Right lobe of liver (tissue), 6 donors: ENCODE measurements at regions not wholly inside any gene's neighbourhood (a gene's known extent, or its start where the extent isn't known, plus 50 kb on each side); places are given as distances from the start of the nearest gene placed in this dataset.
A peak's percentile ranks its signal among the peaks of the same experiment; 100 is the strongest.

Source experiments
- ATAC-seq, 4 donors: fragments of 200-7000 bp; cut with Tn5 transposase; one replicate each; pipeline ENCODE4 v1.9.1; 2020; ENCODE audit warnings: mild to moderate bottlenecking in 4 of 4, moderate library complexity in 4 of 4
- DNase-seq, 3 donors: peaks; one replicate each; pipeline ENCODE4 v3.0.0-alpha.2; 2020
- H3K27ac ChIP-seq, 3 donors: fragments of 200-600 bp; one replicate each; pipeline ENCODE4 v1.8.0; 2022
- H3K27me3 ChIP-seq, 2 donors: fragments of 200-600 bp; one replicate each; pipeline ENCODE4 v1.8.0; 2022
- H3K36me3 ChIP-seq, 4 donors: fragments of 200-600 bp; sonication (generic) in 1 of 4; one replicate each; pipeline versions ENCODE4 v1.5.1 to v1.8.0; 2017 to 2022; ENCODE audit warnings: control low read depth in 1 of 4
- H3K4me1 ChIP-seq, 4 donors: fragments of 200-600 bp; sonication (generic) in 1 of 4; one replicate each; pipeline versions ENCODE4 v1.5.1 to v1.8.0; 2017 to 2022; ENCODE audit warnings: control low read depth in 1 of 4
- H3K4me3 ChIP-seq, 3 donors: fragments of 200-600 bp; one replicate each; pipeline ENCODE4 v1.8.0; 2022
- H3K9me3 ChIP-seq, 4 donors: fragments of 200-600 bp; sonication (generic) in 1 of 4; one replicate each; pipeline versions ENCODE4 v1.5.1 to v1.8.0; 2017 to 2022; ENCODE audit warnings: control low read depth in 1 of 4
- POLR2A ChIP-seq: fragments of 450-650 bp; IDR thresholded peaks from one replicate; pipeline ENCODE4 v1.6.1; 2017; ENCODE audit warnings: antibody characterized with exemption, mild to moderate bottlenecking
- WGBS: methylation state at CpG from one replicate; pipeline ENCODE4 v1.1.6; 2018; ENCODE audit warnings: low coverage, low lambda C conversion rate; ENCODE audit not compliant: insufficient coverage; ENCODE audit errors: missing lambda C conversion rate; 5-methylcytosine and 5-hydroxymethylcytosine counted together
- intact Hi-C, 2 donors: fragments of 100-400 bp; cut with DNase I; formaldehyde crosslinking; loops; one replicate each; pipeline versions ENCODE4 v1.11.2 to v1.14.1; 2022
- TF ChIP-seq, protein P1 (sequence below), 4 donors: fragments of 200-600 bp in 3 of 4; fragments of 450-650 bp in 1 of 4; IDR thresholded peaks; one replicate each; pipeline versions ENCODE4 v1.5.1 to v1.8.0; 2016 to 2022; ENCODE audit warnings: antibody characterized with exemption in 4 of 4, mild to moderate bottlenecking in 2 of 4
- donor health status: DM: no; HTN: yes; CAD: no.
- donor health status: DM: no; HTN: no; CAD: no.
- donor health status: DM: no; HTN: no; CAD: no.
- donor health status: DM: no; HTN: yes; CAD: no.
- donor health status: DM: no; HTN: yes; CAD: no.

DNA sequence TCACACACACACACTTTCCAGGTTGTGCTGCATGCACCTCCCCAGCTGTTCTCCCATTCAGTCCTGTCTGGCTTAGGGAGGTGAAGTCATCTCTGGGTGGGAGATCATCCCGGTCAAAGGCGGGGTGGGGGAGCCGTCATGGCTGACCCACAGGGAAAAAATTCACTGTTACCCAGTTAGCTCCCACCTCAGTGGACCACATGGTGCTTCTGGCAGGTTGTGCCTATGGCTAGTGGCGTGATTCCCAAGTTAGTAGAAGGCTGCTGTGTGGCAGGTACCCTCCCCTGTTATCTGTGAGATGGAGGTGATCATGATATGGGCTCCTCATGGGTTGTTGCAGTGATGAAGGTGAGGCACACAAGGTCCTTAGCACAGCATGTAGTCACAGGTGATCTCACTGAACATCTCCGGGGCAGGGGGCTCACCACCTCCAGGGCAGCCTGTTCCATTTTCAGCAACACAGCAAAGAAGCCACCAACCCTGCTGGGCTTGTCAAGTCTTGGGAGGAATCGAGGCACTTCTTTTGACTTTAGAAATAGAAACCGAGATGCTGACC, 154.9 kb upstream of the CCND2 start:
- H3K36me3 ChIP-seq = no peaks in the 10 kb centered on the region
- TF ChIP-seq, protein P1, sequence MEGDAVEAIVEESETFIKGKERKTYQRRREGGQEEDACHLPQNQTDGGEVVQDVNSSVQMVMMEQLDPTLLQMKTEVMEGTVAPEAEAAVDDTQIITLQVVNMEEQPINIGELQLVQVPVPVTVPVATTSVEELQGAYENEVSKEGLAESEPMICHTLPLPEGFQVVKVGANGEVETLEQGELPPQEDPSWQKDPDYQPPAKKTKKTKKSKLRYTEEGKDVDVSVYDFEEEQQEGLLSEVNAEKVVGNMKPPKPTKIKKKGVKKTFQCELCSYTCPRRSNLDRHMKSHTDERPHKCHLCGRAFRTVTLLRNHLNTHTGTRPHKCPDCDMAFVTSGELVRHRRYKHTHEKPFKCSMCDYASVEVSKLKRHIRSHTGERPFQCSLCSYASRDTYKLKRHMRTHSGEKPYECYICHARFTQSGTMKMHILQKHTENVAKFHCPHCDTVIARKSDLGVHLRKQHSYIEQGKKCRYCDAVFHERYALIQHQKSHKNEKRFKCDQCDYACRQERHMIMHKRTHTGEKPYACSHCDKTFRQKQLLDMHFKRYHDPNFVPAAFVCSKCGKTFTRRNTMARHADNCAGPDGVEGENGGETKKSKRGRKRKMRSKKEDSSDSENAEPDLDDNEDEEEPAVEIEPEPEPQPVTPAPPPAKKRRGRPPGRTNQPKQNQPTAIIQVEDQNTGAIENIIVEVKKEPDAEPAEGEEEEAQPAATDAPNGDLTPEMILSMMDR (IDR thresholded peaks at IDR 0.05) = no peak
- TF ChIP-seq POLR2A = no peak
- H3K27ac ChIP-seq = no peak overlapping the region
- intact Hi-C loops = loop anchor here in 1 of 2 donors (10.0 kb wide), 1 partner anchor 156 kb away; the partner anchor contains the start of gene CCND2
- no peaks in the 10 kb centered on the region for H3K9me3 ChIP-seq
- H3K27me3 ChIP-seq = no peaks in the 10 kb centered on the region
- WGBS = 48% methylated on average over 4 of the region's 7 CpGs
- no peaks in the 10 kb centered on the region for H3K4me1 ChIP-seq
- no peak overlapping the region for H3K4me3 ChIP-seq
- DNase-seq = peak in 1 of 3 donors; percentile 28
- ATAC-seq = no peak

DNA sequence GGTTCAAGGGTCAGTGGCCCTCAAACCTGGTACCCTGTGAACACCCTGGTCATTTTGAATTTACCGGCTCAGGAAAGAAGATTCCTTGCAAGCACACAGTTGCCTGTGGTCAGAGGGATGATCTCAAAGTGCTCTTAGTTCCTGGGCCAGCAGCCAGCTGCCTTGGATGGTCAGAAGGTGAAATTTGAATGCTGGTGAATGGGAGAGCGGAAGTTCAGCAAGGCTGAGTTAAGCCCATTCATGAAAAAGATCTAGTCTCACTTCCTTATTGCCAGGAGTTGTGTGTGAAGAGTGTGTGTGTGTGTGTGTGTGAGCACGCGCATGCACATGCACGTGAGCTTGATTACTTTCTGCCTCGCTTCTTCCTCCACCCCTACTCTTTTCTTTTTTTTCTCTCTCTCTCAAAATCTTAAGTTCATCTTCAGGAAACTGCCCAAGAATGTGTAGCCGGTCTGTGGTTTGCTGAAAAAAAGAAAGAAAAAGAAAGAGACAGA, 155.5 kb upstream of the CCND2 start:
- Histone ChIP-seq H3K27ac (no peak overlapping the region), H3K4me1 (no peaks in the 10 kb centered on the region), H3K4me3 (no peak overlapping the region), H3K27me3 (no peaks in the 10 kb centered on the region), H3K36me3 (no peaks in the 10 kb centered on the region), H3K9me3 (no peaks in the 10 kb centered on the region)
- 31% methylated on average over 7 of the region's 7 CpGs for WGBS
- DNase-seq = peak in 1 of 3 donors; percentile 46
- TF ChIP-seq POLR2A = no peak
- TF ChIP-seq, protein P1 (IDR thresholded peaks at IDR 0.05) = no peak
- peak in 3 of 4 donors; percentile 56 to 78 (median 74) for ATAC-seq
- intact Hi-C loops = loop anchor here in 1 of 2 donors (10.0 kb wide), 1 partner anchor 157 kb away; the partner anchor contains the start of gene CCND2

DNA sequence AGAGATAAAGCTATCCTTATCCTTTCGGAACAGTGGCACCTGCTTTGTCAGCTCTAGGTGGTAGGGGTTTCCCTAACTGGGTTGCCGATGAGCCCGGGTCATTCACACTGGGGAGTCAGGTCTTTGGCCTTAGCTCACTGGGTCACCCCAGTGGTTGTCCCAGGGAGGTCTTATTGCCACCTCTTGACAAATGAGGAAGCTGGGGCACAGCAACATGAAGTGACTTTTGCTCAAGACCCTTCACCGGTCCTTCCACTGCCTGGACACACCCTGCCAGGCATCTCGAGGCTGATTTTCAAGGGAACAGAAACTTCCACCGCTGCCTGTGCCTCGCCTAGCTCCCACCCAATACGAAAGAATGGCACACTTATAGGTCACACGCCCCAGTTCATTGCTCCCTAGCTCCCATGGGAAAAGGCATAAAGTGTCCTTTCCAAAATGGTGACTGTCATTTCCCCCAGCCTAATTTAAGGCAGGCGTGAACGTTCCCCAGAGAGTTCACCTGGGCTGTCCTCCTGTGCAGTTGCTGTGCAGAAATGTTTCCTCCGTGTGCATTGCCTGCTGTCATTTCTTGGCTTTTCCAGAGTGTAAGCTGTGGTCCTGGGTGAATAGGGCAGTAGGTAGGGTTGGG, 156.1 kb upstream of the CCND2 start:
- no peaks in the 10 kb centered on the region for H3K27me3 ChIP-seq
- intact Hi-C loops = loop anchor here in 1 of 2 donors (10.0 kb wide), 1 partner anchor 157 kb away; the partner anchor contains the start of gene CCND2
- ATAC-seq (no peak), DNase-seq (peak in 1 of 3 donors; percentile 33)
- no peak overlapping the region for H3K27ac ChIP-seq
- 37% methylated on average over 9 of the region's 12 CpGs for WGBS
- H3K9me3 ChIP-seq = no peaks in the 10 kb centered on the region
- TF ChIP-seq POLR2A = no peak
- TF ChIP-seq, protein P1 (IDR thresholded peaks at IDR 0.05) = no peak
- no peaks in the 10 kb centered on the region for H3K36me3 ChIP-seq
- no peaks in the 10 kb centered on the region for H3K4me1 ChIP-seq
- H3K4me3 ChIP-seq = no peak overlapping the region

- Histone ChIP-seq H3K9me3 (no peaks in the 10 kb centered on the region), H3K27ac (no peak overlapping the region), H3K4me3 (no peak overlapping the region), H3K27me3 (no peaks in the 10 kb centered on the region), H3K36me3 (no peaks in the 10 kb centered on the region), H3K4me1 (no peaks in the 10 kb centered on the region)
- intact Hi-C loops = loop anchor here in 1 of 2 donors (10.0 kb wide), 1 partner anchor 158 kb away; the partner anchor contains the start of gene CCND2
- ATAC-seq = no peak
- no peak for TF ChIP-seq POLR2A
- TF ChIP-seq, protein P1 (IDR thresholded peaks at IDR 0.05) = no peak
- peak in 1 of 3 donors; percentile 28 for DNase-seq
- whole genome bisulfite sequencing = 49% methylated on average over 3 of the region's 12 CpGs
Measured at GRCh38 chr12:4116251-4117111, 157.1 kb upstream of the CCND2 start.
